Occipital lobe (tissue), 1 donor: ENCODE measurements at regions not wholly inside any gene's neighbourhood (a gene's known extent, or its start where the extent isn't known, plus 50 kb on each side); places are given as distances from the start of the nearest gene placed in this dataset.
"Not testable (repeated sequence)": the region's sequence is repeated elsewhere in the genome, so short reads cannot be mapped to it uniquely, and the experiment has no call there.

ENCODE experiments used
- DNase-seq: peaks from one replicate; lab custom pipeline; 2025; lab: John Stamatoyannopoulos, UW

DNA sequence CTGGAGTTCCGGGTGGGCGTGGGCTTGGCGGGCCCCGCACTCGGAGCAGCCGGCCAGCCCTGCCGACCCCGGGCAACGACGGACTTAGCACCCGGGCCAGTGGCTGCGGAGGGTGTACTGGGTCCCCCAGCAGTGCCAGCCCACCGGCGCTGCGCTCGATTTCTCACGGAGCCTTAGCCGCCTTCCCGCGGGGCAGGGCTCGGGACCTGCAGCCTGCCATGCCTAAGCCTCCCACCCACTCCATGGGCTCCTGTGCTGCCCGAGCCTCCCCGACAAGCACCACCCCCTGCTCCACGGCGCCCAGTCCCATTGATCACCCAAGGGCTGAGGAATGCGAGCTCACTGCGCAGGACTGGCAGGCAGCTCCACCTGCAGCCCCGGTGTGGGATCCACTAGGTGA is 99.9 kb upstream of the SETBP1 start:
- not testable (repeated sequence) for DNase-seq

- DNase-seq: no peak
Observed at GRCh38 chr18:44582456-44582855, 98.2 kb upstream of the SETBP1 start.

DNA sequence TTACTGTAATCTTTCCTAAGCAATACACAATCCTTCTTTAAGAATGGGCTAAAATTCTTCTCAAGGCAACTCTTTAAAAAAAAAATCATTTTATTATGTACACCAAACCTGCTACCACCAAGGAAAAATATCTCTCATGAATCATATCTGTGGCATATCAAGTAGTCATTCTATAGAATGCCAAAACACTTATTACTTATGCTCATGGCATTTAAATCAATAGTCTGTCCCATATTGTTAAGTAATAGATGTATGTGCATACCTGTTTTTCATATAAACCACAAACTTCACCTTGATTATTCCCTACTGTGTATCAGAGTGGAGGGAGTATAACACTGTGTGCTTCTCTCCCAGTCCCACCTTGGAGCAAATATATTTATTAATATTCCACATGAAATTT is 95.8 kb upstream of the SETBP1 start:
- no peak for DNase-seq

DNA sequence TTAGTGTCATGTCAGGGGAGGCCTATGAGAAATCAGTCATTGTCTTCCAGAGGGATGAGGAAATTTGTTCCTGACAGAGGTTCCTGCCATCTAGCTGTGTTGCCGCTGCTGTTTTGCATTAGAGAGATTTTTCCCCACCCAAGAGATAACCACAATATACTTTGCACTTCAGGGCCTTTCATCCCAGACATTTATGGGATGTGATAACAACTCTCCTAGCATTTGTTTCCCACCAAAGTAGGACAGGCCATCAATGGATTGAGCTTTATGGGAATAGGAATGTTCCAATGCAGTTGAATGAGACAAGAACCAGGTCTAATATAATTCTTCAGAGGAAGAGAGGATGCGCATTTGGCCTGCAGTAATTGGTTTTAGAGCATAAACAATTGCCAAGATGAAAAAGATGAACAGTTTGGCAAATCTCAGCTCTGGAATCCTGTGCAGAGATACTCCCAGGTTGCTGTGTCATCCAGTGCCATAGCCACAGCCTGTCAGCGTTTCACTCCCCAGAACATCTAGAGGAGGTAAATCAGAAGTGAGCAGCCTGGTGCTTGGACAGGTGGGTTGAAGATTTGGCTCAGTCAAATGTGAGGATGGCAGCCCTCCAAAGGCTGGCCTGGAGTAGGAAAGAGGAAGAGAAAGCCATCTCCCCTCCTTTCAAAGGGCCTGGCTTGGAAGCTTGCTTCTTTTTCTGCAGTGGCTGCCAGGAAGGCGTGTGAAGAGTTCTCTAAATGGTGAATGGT is 93.7 kb upstream of the SETBP1 start:
- DNase-seq: peak; percentile 29

DNA sequence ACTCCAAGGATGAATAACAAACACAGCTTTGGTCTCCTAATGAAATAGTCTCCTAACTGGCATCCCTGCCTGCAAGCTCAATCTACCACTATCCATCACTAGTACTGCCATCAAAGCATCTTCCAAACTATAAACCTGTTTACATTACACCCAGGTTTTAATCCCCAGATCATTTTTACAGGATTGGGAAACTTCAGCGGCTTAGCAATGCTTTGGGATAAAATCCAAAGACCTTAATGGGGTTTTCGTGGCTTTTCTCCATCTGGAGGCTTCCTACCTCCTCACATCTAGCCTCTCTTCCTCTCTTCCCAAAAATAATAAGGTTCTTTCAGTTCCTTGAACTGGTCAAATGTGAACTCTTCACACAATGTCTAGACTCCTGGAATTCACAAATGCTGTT is 92.2 kb upstream of the SETBP1 start:
- DNase-seq: no peak

GRCh38 chr18:44589693-44590355 is 90.9 kb upstream of the SETBP1 start:
- DNase-seq: no peak

DNA sequence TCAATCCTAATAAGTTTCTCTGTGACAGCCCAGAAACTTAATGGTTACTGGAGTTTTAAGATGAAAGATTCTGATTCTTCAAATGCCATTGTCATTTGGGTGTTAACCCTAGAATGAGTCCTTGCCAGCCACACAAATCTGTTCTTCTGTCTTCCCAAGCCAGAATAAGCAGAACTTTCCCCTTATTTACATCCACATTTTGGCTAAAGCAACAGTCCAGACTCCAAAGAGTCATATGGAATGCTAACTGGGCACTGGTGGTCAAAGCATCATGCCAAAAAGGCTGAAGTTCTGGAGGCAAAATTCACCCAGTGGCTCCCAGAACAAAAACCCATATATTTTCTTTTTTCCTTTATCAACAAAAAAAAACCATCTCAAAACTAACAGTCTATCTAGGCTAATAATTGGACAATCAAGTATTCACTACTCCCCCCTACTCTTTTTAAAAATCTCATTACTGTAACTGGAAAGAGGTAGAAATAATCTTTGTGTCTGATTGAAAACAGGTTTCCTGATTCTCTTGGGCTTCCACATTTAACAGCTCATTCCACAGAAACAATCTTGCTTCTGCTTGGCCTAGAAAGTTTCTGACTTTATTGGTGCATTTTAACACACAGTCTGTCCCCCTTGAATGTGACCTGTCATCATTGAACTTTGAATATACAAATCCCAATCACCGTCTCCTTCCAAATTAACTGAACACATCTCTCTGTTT is 89.6 kb upstream of the SETBP1 start:
- DNase-seq: no peak

DNA sequence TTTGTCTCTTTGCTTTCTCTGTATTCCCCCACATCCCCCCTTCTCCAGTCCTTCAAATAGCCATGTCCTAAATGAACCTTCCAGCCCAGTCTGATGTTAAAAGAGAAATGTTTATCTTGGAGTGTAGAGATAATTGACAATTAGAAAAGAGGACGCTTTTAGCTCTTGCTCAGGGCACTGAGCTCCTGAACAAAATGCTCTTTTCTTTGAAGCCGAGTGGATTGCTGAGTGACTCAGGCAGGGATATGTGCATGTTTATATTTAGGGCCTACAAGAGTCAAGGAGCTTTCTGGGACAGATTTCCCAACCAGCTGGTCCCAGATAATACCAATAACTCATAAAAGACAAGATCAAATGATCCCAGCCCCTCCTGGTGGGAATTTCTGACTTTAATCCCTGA is 88.0 kb upstream of the SETBP1 start:
- no peak for DNase-seq

GRCh38 chr18:44594799-44595467 is 85.8 kb upstream of the SETBP1 start:
- DNase-seq: no peak

DNA sequence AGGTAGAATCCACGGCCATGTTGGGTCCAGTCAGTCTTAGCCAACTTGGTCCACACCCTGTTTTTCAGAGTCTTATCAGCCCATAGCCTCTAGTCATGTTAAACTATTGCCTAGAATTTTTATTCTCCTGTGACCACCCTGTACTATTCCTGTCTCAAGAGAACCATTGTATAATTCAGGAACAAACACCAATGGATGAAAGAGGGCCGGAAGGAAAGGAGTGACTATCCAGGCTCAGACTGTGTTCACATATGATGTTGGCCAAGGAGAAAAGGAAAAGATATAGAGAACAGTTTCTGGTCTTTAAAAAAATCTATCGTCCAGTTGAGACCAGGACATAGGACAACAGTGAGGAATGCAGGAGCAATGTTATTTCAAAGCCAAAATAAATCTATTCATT is 82.9 kb upstream of the SETBP1 start:
- DNase-seq: no peak

DNA sequence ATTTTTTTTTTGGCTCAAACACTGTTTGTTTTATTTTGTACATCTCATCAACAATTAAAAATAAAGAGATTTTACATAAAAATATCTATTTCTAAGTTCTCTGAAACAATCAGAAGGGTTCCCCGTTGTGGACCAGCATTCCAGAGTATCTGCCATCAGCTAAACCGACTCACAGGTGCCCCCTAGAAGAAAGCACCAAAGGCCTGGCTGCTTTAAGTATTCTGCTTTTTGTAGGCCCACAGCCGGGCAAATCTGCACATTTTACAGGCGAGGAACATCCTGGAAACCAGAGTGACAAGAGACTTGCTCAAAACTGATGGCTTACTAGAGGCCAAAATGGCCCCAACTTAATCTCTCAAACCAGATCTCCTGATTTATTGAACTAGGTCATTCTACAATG is 82.2 kb upstream of the SETBP1 start:
- no peak for DNase-seq

- DNase-seq: peak; percentile 48
Observed at GRCh38 chr18:44599412-44599811, 81.3 kb upstream of the SETBP1 start.

- DNase-seq: no peak
Observed at GRCh38 chr18:44601447-44601846, 79.2 kb upstream of the SETBP1 start.

GRCh38 chr18:44602380-44602779 is 78.3 kb upstream of the SETBP1 start:
- DNase-seq: no peak

DNA sequence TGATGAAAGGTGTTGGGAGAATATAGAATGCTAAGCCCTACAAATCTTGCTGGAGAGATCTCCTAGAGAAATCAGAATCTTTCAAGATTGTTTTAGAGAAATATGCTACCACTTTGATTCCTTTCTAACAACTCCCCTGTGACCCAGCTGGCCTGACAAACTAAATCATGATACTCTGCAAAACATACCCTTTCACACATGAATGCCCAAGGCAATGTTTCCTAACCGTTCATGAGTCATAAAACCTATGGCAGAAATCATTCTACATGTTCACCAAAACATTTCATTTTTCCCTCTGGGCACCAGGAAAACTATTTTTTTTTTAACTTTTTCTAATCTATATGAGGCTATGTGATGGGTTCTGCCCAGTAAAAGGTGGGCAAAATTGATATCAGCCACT is 77.8 kb upstream of the SETBP1 start:
- DNase-seq: no peak

DNA sequence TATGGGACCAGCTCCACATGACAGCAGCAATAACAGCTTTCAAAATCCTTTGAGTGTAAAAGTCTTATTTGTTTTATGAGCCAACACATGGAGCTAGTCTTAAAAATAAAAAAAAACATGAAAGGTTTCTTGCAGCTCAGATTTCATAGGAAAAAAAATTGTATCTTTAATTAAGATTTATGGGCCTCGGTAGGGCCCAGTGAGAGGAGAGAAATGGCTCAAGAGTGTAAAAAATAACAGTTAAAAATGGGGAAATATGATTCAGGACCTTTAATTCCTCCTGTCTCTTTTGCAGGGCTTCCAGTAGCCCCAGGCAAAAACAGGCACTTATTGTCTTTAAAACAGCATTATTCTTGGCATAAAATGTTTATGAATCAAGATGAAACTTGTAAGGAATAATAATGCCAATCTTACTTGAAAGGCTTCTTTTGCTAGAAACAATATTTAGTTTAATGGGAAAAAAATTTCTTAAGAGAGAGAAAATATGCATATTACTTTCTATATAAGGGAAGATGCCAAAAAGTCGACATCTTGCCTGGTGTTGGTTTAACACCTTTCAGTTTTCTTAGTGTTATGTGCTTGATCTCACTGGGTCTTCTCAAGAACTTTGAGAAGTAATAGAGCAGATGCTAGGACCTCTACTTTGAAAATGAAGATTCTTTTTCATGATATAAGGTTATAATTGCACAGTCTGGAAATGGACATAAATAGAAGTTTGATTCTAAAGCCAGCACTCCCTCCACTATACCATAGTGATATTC is 71.3 kb upstream of the SETBP1 start:
- no peak for DNase-seq

GRCh38 chr18:44620812-44621211 is 59.9 kb upstream of the SETBP1 start:
- DNase-seq: no peak

DNA sequence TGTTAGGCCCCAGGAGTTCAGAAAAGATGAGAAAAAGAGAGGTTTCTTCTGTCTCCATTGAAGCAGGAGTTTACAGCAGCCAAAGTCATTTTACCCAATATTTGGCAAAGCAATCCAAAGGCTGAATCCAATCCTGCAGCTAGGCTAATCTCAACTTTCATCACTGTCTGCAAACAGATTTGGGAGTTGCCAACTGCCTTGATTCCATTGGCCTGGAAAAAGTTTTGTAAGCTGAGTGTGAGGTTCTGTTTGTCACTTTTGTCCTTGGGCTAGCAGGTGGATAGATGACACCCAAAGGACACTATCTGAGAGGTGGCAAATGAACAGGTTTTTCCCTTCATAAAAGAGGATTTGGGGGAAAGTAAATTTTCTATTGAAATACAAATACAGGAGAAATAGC is 56.6 kb upstream of the SETBP1 start:
- no peak for DNase-seq

DNA sequence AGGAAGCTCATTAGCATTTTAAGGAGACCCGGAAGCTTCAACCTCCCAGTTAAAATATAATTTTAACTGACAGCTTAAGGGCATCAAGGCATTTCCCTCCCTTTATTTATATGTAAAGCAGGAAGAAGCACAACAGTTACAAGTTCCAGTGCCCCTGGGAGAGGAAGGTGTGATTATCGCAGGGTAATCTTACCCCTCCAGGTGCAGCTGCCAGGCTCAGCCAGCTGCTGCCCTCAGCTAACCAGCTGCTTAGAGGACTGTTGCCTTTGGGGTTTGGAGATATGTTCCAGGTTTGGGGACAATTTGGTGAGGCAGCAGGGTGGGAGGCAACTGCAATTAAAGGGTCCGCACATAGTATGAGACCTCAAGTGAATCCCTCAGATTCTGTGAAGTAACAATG is 55.3 kb upstream of the SETBP1 start:
- DNase-seq: no peak

DNA sequence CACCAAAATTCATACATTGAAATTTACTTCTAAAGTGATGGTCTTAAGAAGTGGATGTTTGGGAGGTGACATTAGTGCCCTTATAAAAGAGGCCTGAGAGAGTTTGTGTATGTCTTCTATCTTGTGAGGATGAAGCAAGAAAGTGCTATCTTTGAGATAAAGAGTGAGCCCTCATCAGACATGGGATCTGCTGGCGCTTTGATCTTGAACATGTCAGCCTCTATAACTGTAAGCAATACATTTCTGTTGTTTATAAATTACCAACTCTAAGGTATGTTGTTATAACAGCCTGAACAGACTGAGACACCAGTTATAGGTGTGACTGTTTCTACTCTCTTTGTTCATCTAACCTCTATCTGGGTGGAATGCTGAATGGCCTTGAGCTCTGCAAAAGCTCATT is 54.5 kb upstream of the SETBP1 start:
- no peak for DNase-seq

DNA sequence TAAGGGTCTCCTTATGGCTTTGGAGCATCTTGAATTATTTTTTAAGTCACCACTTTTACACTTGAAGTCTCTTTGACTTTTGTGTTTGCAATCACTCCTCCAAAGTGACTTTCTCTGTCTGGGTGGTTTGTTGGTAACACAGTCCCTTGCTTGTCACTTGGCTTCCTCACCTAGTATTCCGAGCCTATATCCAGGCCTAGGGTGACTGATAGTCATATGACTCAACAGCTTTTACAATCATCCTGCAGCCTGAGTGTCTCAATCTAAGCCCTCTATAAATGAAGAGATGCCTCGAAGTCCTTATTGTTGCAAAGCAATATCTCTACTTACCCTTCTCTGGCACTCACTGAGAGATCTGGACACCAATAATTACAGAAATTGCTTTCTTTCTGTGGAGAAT is 53.9 kb upstream of the SETBP1 start:
- DNase-seq: no peak
